PC-9 (cell line): ENCODE measurements at regions not wholly inside any gene's neighbourhood (a gene's known extent, or its start where the extent isn't known, plus 50 kb on each side); places are given as distances from the start of the nearest gene placed in this dataset.
A peak's percentile ranks its signal among the peaks of the same experiment; 100 is the strongest.

Experiments
- BruUV-seq: library from RNA; stranded (reverse); fragments of 400-500 nt; replicated peaks from 2 replicates; lab custom pipeline; 2021; lab: Mats Ljungman, UMichigan
- CTCF ChIA-PET: fragments of 300-600 bp; sonication (Branson Sonifier 250); formaldehyde crosslinking; loops from one replicate; lab custom pipeline; 2022; ENCODE audit warnings: antibody characterized with exemption; lab: Charles Lee
- POLR2A ChIA-PET: fragments of 300-600 bp; sonication (Branson Sonifier 250); formaldehyde crosslinking; loops from one replicate; lab custom pipeline; 2022; ENCODE audit warnings: antibody characterized with exemption; ENCODE audit not compliant: unreplicated experiment; lab: Charles Lee
- DNase-seq, 2 experiments: peaks; one replicate each; pipeline versions ENCODE4 v3.0.0 to v3.0.0-alpha.2; 2015 to 2022; ENCODE audit warnings: mixed read lengths in 1 of 2
- H2AFZ ChIP-seq: fragments of 200-600 bp; sonication (generic); 2 replicates; pipeline ENCODE4 v1.8.1; 2017; ENCODE audit warnings: antibody characterized with exemption
- H3F3A ChIP-seq: fragments of 200-600 bp; sonication (generic); 2 replicates; pipeline ENCODE4 v1.8.1; 2017; ENCODE audit warnings: antibody characterized with exemption, mild to moderate bottlenecking, low read depth; ENCODE audit not compliant: insufficient read depth
- H3K27ac ChIP-seq: fragments of 200-600 bp; sonication (generic); 2 replicates; pipeline ENCODE4 v1.6.1; 2016; ENCODE audit warnings: mixed run types
- H3K27me3 ChIP-seq: fragments of 200-600 bp; sonication (generic); 2 replicates; pipeline ENCODE4 v1.6.1; 2016; ENCODE audit warnings: low read depth, mixed run types; ENCODE audit not compliant: insufficient read depth
- H3K36me3 ChIP-seq: fragments of 200-600 bp; sonication (generic); 2 replicates; pipeline ENCODE4 v1.6.1; 2016; ENCODE audit warnings: low read depth, mixed run types
- H3K4me1 ChIP-seq: fragments of 200-600 bp; sonication (generic); replicated peaks from 2 replicates; pipeline ENCODE4 v1.6.1; 2016; ENCODE audit warnings: mixed run types; ENCODE audit not compliant: insufficient read depth
- H3K4me2 ChIP-seq: fragments of 200-600 bp; sonication (generic); 2 replicates; pipeline ENCODE4 v1.6.1; 2017; ENCODE audit warnings: mixed run types
- H3K4me3 ChIP-seq: fragments of 200-600 bp; sonication (generic); 2 replicates; pipeline ENCODE4 v1.6.1; 2016; ENCODE audit warnings: mixed run types
- H3K79me2 ChIP-seq: fragments of 200-600 bp; sonication (generic); 2 replicates; pipeline ENCODE4 v1.6.1; 2017; ENCODE audit warnings: low read depth, mixed run types
- H3K9me2 ChIP-seq: fragments of 200-600 bp; sonication (generic); 2 replicates; pipeline ENCODE4 v1.8.1; 2017; ENCODE audit warnings: mild to moderate bottlenecking; ENCODE audit not compliant: insufficient read depth
- H3K9me3 ChIP-seq: fragments of 200-600 bp; sonication (generic); 2 replicates; pipeline ENCODE4 v1.8.1; 2016; ENCODE audit warnings: low read depth; ENCODE audit not compliant: insufficient read depth
- H4K20me1 ChIP-seq: fragments of 200-600 bp; sonication (generic); 2 replicates; pipeline ENCODE4 v1.8.1; 2017; ENCODE audit not compliant: insufficient read depth
- EZH2 ChIP-seq: fragments of 200-600 bp; sonication (generic); IDR thresholded peaks from 2 replicates; pipeline ENCODE4 v1.8.0; 2017; ENCODE audit warnings: antibody characterized with exemption, low read depth
- intact Hi-C: fragments of 100-400 bp; cut with micrococcal nuclease; formaldehyde crosslinking; loops from one replicate; pipeline ENCODE4 v1.10.0; 2022; ENCODE audit not compliant: unreplicated experiment
- TF ChIP-seq, protein P1 (sequence below): fragments of 200-600 bp; sonication (generic); conservative IDR thresholded peaks from 2 replicates; pipeline ENCODE4 v1.6.1; 2017; ENCODE audit warnings: mixed run types, antibody characterized with exemption, mild to moderate bottlenecking, moderate library complexity

DNA sequence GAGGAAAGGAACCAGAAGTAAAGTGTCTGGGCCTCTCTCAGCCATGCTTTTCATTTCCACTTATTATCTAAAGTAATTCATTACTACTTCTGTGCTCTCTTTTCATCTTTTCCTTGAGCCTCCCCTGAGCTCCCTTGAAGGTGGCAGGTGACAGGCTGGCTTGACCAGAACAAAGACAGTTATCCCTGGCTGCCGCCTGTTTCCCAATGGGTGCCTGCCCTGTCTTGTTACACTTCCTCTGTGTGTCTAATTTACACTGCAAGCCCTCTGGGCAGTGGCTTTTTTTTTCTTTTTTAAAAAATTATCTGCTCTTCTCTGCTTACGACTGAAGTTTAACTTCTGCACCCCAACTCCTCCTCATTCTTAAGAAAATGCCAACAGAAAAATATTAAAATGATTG, 113.4 kb downstream of the NGF start:
- Histone ChIP-seq H3K27ac (no peak overlapping the region), H3K4me2 (no peak overlapping the region), H3K79me2 (no peaks in the 10 kb centered on the region), H4K20me1 (no peaks in the 10 kb centered on the region), H3K27me3 (no peaks in the 10 kb centered on the region), H3F3A (peaks cover 29% of the 10 kb centered on the region), H3K4me1 (peaks cover 42% of the 10 kb centered on the region), H3K36me3 (no peaks in the 10 kb centered on the region), H3K9me2 (no peaks in the 10 kb centered on the region), H2AFZ (no peak overlapping the region), H3K4me3 (no peak overlapping the region), H3K9me3 (0 out of 2 replicates have a peak, but pooled peaks cover 6% of the 10 kb centered on the region)
- POLR2A ChIA-PET = interaction anchor here (0.7 kb wide), 1 partner anchor 454 kb away, joined by 4 read pairs; no protein-coding TSS in a partner anchor
- intact Hi-C loops = loop anchor here (5.0 kb wide), 1 partner anchor 78 kb away; no protein-coding TSS in a partner anchor
- no peak for TF ChIP-seq EZH2
- TF ChIP-seq, protein P1, sequence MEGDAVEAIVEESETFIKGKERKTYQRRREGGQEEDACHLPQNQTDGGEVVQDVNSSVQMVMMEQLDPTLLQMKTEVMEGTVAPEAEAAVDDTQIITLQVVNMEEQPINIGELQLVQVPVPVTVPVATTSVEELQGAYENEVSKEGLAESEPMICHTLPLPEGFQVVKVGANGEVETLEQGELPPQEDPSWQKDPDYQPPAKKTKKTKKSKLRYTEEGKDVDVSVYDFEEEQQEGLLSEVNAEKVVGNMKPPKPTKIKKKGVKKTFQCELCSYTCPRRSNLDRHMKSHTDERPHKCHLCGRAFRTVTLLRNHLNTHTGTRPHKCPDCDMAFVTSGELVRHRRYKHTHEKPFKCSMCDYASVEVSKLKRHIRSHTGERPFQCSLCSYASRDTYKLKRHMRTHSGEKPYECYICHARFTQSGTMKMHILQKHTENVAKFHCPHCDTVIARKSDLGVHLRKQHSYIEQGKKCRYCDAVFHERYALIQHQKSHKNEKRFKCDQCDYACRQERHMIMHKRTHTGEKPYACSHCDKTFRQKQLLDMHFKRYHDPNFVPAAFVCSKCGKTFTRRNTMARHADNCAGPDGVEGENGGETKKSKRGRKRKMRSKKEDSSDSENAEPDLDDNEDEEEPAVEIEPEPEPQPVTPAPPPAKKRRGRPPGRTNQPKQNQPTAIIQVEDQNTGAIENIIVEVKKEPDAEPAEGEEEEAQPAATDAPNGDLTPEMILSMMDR = no peak
- CTCF ChIA-PET = no interaction called here
- no TSS peak for BruUV-seq
- DNase-seq = no peak

DNA sequence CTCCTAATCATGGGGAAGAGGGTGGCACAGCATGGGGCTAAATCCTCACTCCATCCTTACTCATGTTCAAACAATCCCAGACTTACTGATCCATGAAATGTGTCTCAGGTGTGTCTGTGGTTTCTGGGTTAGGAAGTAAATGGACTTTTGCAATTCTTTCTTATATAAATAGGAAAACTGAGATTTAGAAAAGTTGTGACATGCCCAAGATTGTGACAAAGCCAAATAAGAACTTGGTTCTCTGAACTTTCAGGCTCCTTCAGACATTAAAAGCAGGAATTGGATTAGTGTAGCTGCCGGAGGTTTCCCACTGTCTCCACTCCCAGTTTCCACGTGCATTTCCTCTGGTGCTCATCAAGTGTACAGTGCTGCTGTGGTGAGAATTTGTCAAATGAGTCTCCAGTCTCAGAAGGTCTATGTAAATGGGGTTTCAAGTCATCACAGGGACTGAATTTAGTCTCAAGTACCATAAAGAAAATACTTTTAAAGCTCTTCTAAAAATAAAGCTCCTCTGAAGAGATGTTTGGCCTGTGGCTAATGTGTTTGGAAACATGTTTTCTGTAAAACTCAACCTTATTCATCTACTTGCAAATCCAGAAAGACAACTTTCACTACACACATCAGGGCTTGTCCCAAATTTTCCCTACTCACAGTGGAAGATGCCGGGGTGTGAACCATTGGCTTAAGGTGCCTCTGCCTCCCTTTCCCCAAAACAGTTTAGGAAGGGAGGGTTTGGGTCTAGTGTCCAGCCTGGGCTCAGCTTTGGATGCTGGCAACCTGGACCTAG, 115.2 kb downstream of the NGF start:
- H3K9me2 ChIP-seq = no peaks in the 10 kb centered on the region
- H3K79me2 ChIP-seq = no peaks in the 10 kb centered on the region
- ChIA-PET POLR2A (interaction anchor here (0.6 to 0.7 kb wide), 2 partner anchors 80 to 791 kb away, joined by 3 to 9 read pairs; no protein-coding TSS in a partner anchor), CTCF (interaction anchor here (0.6 to 0.8 kb wide), 2 partner anchors 167 to 295 kb away, joined by 3 read pairs; no protein-coding TSS in a partner anchor)
- H2AFZ ChIP-seq = peak overlapping the region; percentile 33
- intact Hi-C loops = loop anchor here (5.0 kb wide), 1 partner anchor 79 kb away; no protein-coding TSS in a partner anchor
- no peaks in the 10 kb centered on the region for H4K20me1 ChIP-seq
- H3F3A ChIP-seq = peaks cover 29% of the 10 kb centered on the region
- peak overlapping the region; percentile 95 for H3K27ac ChIP-seq
- DNase-seq = peak; percentile 29 to 98
- no peaks in the 10 kb centered on the region for H3K27me3 ChIP-seq
- peak overlapping the region; percentile 25; the same call in 1 of the 2 replicates for H3K4me3 ChIP-seq
- TF ChIP-seq, protein P1 = no peak; the same call in 1 of the 2 replicates
- no peak for TF ChIP-seq EZH2
- peaks cover 54% of the 10 kb centered on the region for H3K4me1 ChIP-seq
- BruUV-seq = TSS peak; percentile 63
- peak overlapping the region; percentile 68 for H3K4me2 ChIP-seq
- 0 out of 2 replicates have a peak, but pooled peaks cover 6% of the 10 kb centered on the region for H3K9me3 ChIP-seq
- H3K36me3 ChIP-seq = no peaks in the 10 kb centered on the region

DNA sequence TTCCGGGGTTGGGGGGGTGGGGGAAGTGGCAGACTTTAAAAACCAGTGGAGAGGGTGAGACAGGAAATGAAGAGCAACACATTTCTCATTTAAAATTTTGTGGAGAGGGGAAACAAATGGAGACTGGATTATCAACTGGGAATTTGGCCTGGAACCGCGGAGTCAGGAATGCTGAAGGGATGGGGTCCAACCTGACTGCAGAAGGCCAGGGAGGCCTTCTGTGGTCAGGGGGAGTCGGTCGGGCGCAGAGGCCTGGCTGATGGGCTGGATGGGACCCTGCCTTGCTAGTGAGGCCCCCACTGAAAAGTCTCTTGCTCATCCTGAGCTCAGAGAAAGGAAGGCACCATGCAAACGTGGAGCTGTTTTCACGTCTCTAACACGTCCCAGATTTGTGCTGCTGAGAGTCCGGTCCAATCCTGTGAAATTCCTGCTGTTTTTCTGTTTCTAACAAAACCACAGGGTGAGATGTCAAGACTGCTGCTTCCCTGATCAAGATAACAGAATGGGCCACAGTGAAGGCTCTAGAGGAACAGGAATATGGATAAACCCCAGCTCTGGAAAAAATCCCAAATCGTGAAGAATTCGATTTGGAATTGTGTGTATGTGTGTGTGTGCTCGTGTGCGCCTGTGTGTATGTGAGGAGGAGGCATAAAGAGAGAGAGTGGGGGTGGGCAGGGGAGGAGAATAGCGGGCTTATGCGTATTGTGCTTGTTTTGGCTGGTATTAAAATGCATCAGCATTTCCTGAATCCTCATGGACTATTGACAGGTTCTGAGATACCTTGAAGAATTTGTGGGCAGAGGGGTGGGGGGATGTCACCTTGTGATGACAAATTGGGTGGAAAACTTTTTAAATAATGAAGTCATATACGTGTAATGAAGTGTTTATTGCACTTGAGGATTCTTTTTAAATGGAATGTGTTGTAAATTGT, 117.4 kb downstream of the NGF start:
- CTCF ChIA-PET = interaction anchor here (0.6 kb wide), 2 partner anchors 63 to 375 kb away, joined by 9 to 11 read pairs; no protein-coding TSS in a partner anchor

More for the DNA sequence above, 117.4 kb downstream of the NGF start:
- no peak overlapping the region for H2AFZ ChIP-seq
- H3K79me2 ChIP-seq = no peaks in the 10 kb centered on the region
- POLR2A ChIA-PET = no interaction called here
- BruUV-seq = no TSS peak
- H3K9me3 ChIP-seq = no peaks in the 10 kb centered on the region
- H3K4me1 ChIP-seq = peaks cover 62% of the 10 kb centered on the region
- H3K36me3 ChIP-seq = no peaks in the 10 kb centered on the region
- H3K4me3 ChIP-seq = no peak overlapping the region
- DNase-seq = no peak
- no peaks in the 10 kb centered on the region for H4K20me1 ChIP-seq
- intact Hi-C loops = loop anchor here (5.0 kb wide), 1 partner anchor 82 kb away; no protein-coding TSS in a partner anchor
- no peak overlapping the region for H3K27ac ChIP-seq
- H3F3A ChIP-seq = peaks cover 29% of the 10 kb centered on the region
- TF ChIP-seq, protein P1 = no peak
- TF ChIP-seq EZH2 = no peak
- no peaks in the 10 kb centered on the region for H3K9me2 ChIP-seq
- H3K27me3 ChIP-seq = no peaks in the 10 kb centered on the region
- H3K4me2 ChIP-seq = no peak overlapping the region
